ENCODE measurements at regions not wholly inside any gene's neighbourhood (a gene's known extent, or its start where the extent isn't known, plus 50 kb on each side); places are given as distances from the start of the nearest gene placed in this dataset.
A peak's percentile ranks its signal among the peaks of the same experiment; 100 is the strongest.

GRCh38 chr2:38200598-38200997 is 124.6 kb upstream of the CYP1B1 start:
- ATAC-seq = peak; percentile 53

DNA sequence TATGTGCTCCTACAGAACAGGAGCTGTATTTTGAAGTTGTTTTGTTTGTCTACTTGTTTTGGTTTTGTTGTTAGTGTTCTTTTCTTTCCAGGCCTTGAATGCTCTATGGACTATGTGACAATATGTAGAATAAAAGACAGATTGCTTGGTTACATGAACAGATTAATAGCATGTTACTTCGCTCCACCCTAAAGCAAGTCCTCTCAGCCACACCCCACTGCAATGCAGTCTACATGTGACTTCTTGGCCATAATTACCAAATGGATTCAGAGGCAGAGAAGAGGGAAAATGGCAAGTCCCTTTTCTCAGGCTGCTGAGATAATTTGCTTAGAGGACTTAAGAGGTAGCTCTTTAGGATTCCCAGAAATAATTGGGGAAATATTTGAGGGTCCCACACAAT is 123.2 kb upstream of the CYP1B1 start:
- no peak for ATAC-seq
- TF ChIP-seq ZNF70 (CRISPR knock-in tag; IDR thresholded peaks at IDR 0.05) (no peak), ARNTL (CRISPR knock-in tag; IDR thresholded peaks at IDR 0.05; ENCODE audit: borderline replicate concordance, low read depth) (no peak), BACH2 (CRISPR knock-in tag; IDR thresholded peaks at IDR 0.05; ENCODE audit: borderline replicate concordance) (no peak), ESRRG (CRISPR knock-in tag; IDR thresholded peaks at IDR 0.05) (no peak), GLIS3 (CRISPR knock-in tag; IDR thresholded peaks at IDR 0.05) (no peak), RARB (CRISPR knock-in tag; IDR thresholded peaks at IDR 0.05) (no peak)

More at GRCh38 chr2:38200598-38200997, 124.6 kb upstream of the CYP1B1 start:
- TF ChIP-seq SNAI2 (CRISPR knock-in tag; IDR thresholded peaks at IDR 0.05) (no peak), RARB (CRISPR knock-in tag; IDR thresholded peaks at IDR 0.05) (no peak), ZFP30 (CRISPR knock-in tag; IDR thresholded peaks at IDR 0.05) (no peak), CSDC2 (CRISPR knock-in tag; IDR thresholded peaks at IDR 0.05) (no peak), POU6F1 (CRISPR knock-in tag; IDR thresholded peaks at IDR 0.05; ENCODE audit: borderline replicate concordance, low read depth) (no peak), GLIS3 (CRISPR knock-in tag; IDR thresholded peaks at IDR 0.05) (no peak), ZFP3 (CRISPR knock-in tag; IDR thresholded peaks at IDR 0.05) (no peak), PPARA (CRISPR knock-in tag; IDR thresholded peaks at IDR 0.05; ENCODE audit: borderline replicate concordance) (no peak), ZNF565 (CRISPR knock-in tag; conservative IDR thresholded peaks at IDR 0.05; ENCODE audit: low read depth) (no peak), TCF4 (CRISPR knock-in tag; IDR thresholded peaks at IDR 0.05; ENCODE audit: borderline replicate concordance) (no peak), OSR1 (CRISPR knock-in tag; IDR thresholded peaks at IDR 0.05) (no peak), TOX (CRISPR knock-in tag; IDR thresholded peaks at IDR 0.05; ENCODE audit: borderline replicate concordance) (no peak), ARNTL (CRISPR knock-in tag; IDR thresholded peaks at IDR 0.05; ENCODE audit: borderline replicate concordance, low read depth) (no peak), BACH2 (CRISPR knock-in tag; IDR thresholded peaks at IDR 0.05; ENCODE audit: borderline replicate concordance) (no peak), ZNF70 (CRISPR knock-in tag; IDR thresholded peaks at IDR 0.05) (no peak)
- TF ChIP-seq, protein P1, sequence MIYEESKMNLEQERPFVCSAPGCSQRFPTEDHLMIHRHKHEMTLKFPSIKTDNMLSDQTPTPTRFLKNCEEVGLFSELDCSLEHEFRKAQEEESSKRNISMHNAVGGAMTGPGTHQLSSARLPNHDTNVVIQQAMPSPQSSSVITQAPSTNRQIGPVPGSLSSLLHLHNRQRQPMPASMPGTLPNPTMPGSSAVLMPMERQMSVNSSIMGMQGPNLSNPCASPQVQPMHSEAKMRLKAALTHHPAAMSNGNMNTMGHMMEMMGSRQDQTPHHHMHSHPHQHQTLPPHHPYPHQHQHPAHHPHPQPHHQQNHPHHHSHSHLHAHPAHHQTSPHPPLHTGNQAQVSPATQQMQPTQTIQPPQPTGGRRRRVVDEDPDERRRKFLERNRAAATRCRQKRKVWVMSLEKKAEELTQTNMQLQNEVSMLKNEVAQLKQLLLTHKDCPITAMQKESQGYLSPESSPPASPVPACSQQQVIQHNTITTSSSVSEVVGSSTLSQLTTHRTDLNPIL (CRISPR knock-in tag; IDR thresholded peaks at IDR 0.05; ENCODE audit: low read depth) = no peak

DNA sequence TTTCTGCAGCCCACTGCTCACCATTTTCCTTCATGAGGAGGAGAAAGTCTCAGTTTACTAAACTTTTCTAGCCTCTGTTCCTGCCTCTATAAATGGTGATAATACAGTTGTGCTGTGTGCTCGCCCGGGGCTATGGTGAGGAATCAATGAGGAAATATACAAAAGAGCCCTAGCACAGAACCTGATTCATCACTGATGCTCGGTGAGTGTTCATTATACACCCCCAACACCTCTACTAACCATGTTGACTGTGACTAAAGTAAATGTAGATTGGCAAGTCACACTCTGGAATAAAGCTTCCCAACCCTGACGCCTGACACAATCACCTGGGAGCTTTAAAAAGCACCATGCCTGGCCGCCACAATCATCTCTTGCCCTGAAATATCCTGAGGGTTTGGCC is 118.8 kb upstream of the CYP1B1 start:
- no peak for TF ChIP-seq ZNF70 (CRISPR knock-in tag; IDR thresholded peaks at IDR 0.05)
- TF ChIP-seq ZFP30 (CRISPR knock-in tag; IDR thresholded peaks at IDR 0.05) = no peak
- TF ChIP-seq TSHZ2 (CRISPR knock-in tag; IDR thresholded peaks at IDR 0.05) = no peak
- TF ChIP-seq OSR1 (CRISPR knock-in tag; IDR thresholded peaks at IDR 0.05) = no peak
- no peak for TF ChIP-seq BACH2 (CRISPR knock-in tag; IDR thresholded peaks at IDR 0.05; ENCODE audit: borderline replicate concordance)
- TF ChIP-seq CSDC2 (CRISPR knock-in tag; IDR thresholded peaks at IDR 0.05) = no peak
- no peak for TF ChIP-seq ZNF565 (CRISPR knock-in tag; conservative IDR thresholded peaks at IDR 0.05; ENCODE audit: low read depth)
- TF ChIP-seq TCF4 (CRISPR knock-in tag; IDR thresholded peaks at IDR 0.05; ENCODE audit: borderline replicate concordance) = no peak
- TF ChIP-seq ARNTL (CRISPR knock-in tag; IDR thresholded peaks at IDR 0.05; ENCODE audit: borderline replicate concordance, low read depth) = no peak
- no peak for TF ChIP-seq ESRRG (CRISPR knock-in tag; IDR thresholded peaks at IDR 0.05)
- TF ChIP-seq, protein P1 (CRISPR knock-in tag; IDR thresholded peaks at IDR 0.05; ENCODE audit: low read depth) = no peak
- TF ChIP-seq RARB (CRISPR knock-in tag; IDR thresholded peaks at IDR 0.05) = no peak
- TF ChIP-seq POU6F1 (CRISPR knock-in tag; IDR thresholded peaks at IDR 0.05; ENCODE audit: borderline replicate concordance, low read depth) = no peak

More for the DNA sequence above, 118.8 kb upstream of the CYP1B1 start:
- ATAC-seq = no peak

Data from SK-N-SH treated with all-trans-retinoic acid at 6 μM for 48 hours (cell line).